Urothelium cell line (cell line): ENCODE measurements at regions not wholly inside any gene's neighbourhood (a gene's known extent, or its start where the extent isn't known, plus 50 kb on each side); places are given as distances from the start of the nearest gene placed in this dataset.
"Not testable (repeated sequence)": the region's sequence is repeated elsewhere in the genome, so short reads cannot be mapped to it uniquely, and the experiment has no call there.

Source experiments
- DNase-seq: peaks from one replicate; pipeline ENCODE4 v3.0.0; 2011; ENCODE audit warnings: low spot score, mixed read lengths
- FAIRE-seq: peaks from 2 replicates; lab custom pipeline; 2011; peaks lifted over from hg19 to GRCh38; lab: Jason Lieb, UNC

DNA sequence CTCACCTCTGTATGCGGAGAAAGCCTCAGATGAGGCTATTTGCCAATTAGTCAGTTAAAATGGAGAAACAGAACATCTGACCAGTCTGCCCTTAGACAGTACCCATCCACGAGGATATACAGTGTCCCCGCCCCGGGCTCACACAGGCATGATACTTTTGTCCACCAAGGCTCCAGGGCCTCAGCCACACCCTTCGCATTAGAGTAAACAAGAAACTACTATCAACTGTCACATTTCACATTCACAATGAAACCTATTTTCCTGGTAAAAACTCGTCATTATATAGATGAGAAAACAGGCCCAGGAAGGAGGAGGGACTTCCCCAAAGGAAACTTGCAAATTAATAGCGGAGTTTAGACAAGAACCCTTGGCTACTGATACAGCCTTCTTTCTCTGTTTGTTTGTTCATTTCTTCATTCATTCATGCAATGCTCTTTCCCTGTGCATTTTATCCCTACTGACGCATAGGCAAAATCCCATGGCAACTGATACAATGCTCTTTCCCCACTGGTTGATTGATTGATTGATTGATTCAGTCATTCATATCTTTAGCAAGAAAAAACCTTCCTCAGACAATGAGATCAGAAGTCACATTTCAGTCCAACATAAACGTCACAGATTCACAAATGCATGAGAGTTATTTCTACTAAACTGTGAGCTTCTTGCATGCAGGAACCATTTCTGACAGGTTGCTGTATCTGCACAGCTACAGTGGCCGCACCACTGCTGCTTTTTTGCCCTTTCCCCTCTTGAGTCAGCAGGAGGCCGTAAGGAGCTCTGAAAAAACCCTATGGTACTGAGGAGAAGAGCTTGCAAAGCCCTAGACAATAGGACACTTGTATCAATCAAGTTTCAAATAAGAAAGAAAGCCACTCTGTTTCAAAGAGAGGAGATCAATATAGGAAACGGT is 777.1 kb downstream of the RNF144A start:
- no peak for DNase-seq
- FAIRE-seq, result no peak

DNA sequence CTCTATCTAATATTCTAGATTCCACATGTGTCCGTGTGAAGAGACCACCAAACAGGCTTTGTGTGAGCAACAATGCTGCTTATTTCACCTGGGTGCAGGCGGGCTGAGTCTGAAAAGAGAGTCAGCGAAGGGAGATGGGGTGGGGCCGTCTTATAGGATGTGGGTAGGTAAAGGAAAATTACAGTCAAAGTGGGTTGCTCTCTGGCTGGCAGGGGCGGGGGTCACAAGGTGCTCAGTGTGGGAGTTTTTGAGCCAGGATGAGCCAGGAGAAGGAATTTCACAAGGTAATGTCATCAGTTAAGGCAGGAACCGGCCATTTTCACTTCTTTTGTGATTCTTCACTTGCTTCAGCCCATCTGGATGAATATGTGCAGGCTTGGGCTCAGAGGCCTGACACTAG is 779.3 kb downstream of the RNF144A start:
- DNase-seq, result not testable (repeated sequence)

DNA sequence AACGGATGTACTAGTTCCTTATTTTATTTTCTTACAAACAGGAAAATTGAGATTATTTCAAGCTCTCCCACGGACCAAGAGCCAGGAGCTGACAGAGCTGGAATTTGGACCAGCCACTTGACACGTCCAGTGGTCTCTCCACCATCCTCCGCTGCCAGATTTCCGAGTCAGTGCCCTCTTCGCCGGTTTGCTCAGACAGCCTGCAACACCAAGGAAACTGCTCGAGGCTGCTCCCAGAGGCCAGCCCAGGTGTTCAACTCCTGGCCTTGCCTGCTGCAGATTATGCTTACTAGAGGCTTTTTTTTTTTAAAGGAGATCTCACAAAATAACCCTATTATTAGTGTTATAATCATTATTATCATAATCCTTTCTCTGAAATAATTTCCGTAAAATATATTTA is 779.8 kb downstream of the RNF144A start:
- FAIRE-seq, result no peak
- no peak for DNase-seq

More for the DNA sequence above, 779.3 kb downstream of the RNF144A start:
- not testable (repeated sequence) for FAIRE-seq

DNA sequence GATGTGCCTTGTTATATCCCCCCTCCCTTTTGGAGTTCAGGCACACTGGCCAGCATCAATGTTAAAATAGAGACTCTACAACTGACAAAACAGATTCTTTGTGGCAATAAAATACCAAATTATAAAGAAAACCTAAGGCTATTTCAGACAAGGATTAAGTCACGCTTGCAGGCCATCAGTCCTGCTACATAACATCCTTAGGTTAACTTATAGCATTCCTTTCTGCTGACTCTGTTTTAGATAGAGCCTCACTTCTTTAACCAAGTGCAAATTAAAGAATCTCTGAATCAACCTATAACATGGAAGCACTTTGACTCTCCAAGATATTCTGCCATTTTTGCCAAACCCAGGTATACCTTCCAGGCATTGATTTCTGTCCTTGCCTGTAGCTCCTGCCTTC is 784.6 kb downstream of the RNF144A start:
- FAIRE-seq (no peak), DNase-seq (no peak)

DNA sequence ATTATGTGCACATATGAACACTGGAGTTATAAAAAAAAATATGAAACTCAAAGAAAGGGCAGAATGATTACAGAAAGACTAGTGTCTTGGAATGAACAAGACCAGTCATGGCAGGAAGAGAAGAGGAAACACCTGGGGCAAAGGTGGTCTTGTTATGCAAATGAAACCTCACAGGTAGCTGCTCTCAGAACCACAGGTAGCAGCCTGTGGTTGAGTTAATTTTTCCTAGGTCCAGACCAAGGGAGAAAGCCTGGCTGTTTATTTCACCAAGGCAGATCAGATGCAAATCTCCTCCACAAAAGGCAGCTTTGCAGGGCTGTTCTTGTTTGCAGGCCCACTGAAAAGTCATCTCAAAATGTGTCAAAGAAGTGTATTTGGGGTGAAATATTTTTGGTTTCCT is 785.8 kb downstream of the RNF144A start:
- FAIRE-seq (no peak), DNase-seq (no peak)

DNA sequence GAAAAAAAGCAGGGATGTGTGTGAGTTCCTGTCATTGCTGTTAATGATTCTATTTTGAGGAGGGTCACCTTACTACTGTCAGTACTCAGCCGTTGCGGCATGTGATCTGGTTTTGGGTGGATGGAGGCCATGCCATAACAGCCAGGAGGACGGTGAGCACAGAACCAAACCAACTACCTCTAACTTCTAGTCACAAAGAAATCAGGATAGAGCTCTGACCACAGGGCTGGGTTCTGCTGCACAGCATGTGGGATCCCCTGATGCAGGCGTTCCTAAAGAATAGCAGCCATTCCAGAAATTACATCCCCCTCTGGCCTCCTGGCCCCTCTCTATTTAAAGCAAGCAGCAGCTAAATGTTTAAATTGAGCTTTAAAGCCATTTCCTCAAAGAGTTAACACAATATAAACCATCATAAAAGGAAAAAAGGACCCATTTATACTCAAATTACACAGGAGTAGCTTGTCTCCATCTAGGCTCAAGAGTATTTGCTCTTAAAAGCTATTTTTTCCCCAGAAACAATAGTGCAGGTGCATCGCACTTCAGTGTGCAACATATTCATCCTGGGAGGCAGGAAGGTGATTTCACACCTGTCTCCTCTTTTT is 786.4 kb downstream of the RNF144A start:
- FAIRE-seq (no peak), DNase-seq (no peak)

DNA sequence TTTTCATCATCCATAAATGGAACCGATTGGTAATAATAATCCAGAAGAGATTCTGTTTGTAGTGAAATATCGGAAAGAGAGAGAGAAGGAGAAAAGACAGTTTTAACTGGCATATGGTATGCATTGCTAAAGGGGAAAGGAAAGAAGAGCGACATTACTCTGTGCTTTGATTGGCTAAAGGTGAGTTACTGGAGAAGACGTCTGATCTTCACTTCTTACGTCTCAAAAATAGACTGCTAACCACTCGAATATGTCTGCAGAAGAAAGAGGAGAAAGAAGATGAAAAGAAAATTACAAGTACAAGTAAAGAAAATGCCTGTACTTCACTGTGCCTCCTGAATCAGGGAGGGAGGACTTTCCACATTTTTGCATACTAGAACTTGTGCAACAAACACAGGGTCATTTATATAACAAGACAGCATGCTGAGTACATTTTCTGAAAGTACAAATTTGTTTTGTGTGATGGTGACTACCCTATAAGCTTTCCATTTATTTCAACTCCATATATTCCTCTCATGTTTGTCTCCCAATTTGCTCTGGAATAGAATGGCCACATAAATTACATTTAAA is 787.2 kb downstream of the RNF144A start:
- no peak for DNase-seq
- no peak for FAIRE-seq

DNA sequence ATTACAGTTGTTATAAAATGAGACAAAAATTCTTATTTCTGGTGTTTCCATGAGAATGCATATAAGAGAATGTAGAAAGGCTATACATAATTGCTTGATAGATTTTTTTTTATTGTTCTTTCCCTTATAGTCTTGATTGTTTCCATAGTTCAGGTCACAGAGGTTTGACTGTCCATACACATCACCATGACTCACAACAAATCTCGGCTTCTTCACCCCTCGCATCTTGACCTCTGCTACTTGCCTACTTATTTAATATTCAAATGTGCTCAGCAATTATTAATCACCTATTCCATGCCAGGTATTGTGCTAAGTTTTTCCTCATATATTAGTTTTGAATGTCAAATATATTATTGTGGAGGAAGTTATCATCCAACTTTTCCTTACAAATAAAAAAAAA is 789.6 kb downstream of the RNF144A start:
- FAIRE-seq (no peak), DNase-seq (no peak)

DNA sequence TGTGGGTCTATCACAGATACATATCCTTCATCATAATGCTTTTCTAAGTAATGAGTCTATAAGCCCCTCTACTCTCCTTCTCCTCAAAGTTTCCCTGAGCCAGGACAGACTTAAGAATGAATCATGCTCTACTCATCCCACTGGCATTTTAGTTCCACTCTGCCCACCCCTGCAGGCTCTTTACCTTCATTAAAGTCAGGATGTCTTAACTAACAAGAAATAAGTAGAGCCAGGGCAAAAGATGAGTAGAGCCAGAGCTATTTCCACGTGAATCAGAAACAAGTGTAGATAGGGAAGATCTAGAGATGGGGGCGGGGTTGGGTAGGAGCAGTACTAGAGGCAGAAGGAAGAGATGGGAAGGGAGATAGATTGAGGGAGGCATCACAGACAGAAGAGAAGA is 790.5 kb downstream of the RNF144A start:
- FAIRE-seq, result no peak
- DNase-seq, result peak; percentile 39

DNA sequence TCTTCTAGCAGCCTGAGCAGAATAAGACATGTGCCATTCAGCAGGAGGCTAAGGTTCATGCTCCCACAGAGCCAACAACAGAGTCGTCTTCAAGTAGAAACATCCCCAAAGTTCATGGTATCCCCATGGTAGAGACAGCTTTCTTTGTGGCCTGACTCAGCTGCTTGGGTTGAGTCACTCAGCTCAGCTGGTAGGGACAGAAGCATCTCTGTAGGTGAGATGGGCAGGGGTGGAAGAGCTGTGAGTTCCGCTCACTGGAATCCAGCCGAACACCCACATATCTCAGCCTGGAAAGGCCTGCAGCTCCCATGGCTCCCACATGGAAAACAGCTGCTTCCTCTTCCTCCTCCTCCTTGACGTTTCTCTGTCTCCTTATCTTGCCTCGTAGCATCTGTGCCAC is 792.7 kb downstream of the RNF144A start:
- FAIRE-seq, result no peak

DNA sequence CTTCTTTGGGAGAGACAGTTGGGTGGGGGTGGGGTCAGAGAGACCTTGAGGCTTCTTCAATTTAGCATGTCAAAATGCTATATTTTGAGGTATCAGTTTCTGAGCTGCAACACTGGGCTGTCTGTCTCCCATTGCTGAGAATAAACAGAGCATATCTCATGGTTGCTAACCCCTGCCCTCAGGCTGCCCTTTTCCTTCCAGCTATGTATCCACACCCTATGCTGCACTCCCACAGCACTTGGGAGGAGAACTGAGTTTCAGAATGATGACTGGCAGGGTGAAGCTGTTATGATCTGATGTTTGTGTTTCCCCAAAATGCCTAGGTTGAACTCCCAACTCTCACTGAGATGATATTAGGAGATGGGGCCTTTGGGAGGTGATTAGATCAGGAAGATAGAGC is 794.0 kb downstream of the RNF144A start:
- FAIRE-seq (no peak), DNase-seq (no peak)

More for the DNA sequence above, 792.7 kb downstream of the RNF144A start:
- DNase-seq, result peak; percentile 58

DNA sequence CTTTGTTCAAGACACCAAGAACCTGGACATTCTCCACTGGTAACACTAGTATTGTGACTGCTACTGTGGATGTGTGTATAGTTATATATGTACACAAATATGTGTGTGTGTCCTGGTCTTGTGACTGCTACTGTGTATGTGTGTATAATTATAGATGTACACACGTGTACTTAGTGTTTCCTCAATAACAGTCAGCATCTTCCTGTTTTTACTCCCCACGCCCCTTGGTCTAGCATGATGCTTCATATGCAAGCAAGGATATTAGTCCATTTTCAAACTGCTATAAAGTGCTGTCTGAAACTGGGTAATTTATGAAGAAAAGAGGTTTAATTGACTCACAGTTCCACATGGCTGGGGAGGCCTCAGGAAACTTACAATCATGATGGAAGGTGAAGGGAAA is 802.7 kb downstream of the RNF144A start:
- DNase-seq (no peak), FAIRE-seq (no peak)

DNA sequence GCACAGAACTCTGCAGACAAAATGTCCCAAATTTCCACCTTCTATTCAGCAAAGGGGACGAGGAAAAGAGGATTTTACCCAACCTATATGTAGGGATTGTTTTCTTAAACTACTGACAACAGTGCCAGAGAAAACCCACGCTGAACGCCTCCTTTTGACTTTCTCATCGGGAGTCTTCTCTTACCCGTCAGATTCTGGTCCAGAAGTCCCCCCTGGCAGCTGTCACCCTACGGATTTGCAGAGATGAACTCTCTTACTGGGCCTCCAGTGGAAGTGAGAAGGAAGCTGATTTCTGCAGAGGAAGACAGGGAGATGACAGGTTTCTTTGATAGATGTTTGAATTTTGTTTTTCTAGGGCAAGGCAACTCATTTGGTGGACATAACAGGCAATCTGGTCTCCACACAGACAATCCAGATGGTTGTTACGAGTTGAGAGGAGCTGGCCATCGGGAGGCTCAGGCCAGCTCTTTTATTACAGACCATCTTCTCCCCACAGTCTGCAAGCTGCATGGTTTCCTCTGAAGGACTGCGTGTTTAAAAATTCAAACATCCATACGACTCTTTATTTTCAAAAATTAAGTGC is 804.3 kb downstream of the RNF144A start:
- FAIRE-seq (no peak), DNase-seq (no peak)

DNA sequence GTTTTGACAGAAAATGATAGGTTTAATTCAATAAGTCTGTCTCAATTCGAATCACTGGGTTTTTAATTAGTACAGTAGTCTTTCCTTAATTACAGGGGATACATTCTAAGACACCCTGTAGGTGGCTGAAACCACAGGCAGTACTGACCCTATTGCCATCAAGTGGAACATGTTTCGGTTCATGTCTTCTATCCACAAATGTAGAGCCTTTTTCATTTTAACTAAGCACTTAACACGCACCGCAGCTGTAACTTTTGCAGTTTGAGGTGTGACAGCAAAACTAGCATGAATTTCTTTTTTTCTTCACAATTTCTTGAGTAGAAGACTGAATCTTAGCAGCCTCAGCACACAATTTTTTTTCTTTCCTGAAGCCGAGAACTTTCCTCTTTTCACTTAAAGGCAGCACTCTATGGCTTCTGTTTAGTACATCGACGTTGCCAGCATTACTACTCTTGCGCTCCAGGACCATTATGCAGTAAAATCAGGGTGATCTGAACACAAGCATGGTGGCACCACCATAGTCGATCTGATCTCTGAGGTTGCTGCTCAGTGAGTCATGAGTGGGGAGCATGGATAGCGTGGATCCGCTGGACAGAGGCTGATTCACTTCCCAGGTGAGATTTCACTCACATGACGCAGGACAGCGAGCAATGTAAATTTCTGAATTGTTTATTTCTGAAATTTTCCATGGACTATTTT is 805.1 kb downstream of the RNF144A start:
- FAIRE-seq (no peak), DNase-seq (no peak)

DNA sequence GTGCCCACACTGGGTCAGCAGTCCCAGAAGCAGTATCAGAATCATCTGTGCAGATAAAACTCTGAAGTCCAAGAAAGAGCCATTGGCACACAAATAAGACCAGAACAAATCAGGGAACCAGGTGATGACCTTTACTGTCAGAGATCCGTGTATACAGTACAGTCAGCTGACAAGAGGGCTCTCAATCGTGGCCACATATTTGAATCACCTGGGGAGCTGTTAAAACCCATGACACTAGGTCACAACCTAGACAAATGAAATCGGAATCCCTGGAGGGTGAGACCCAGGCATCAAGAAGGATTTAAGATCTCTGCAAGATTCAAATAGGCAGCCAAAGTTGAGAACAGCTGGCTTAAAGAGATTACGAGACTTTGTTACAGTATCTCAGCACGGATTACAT is 807.1 kb downstream of the RNF144A start:
- FAIRE-seq (no peak), DNase-seq (no peak)

DNA sequence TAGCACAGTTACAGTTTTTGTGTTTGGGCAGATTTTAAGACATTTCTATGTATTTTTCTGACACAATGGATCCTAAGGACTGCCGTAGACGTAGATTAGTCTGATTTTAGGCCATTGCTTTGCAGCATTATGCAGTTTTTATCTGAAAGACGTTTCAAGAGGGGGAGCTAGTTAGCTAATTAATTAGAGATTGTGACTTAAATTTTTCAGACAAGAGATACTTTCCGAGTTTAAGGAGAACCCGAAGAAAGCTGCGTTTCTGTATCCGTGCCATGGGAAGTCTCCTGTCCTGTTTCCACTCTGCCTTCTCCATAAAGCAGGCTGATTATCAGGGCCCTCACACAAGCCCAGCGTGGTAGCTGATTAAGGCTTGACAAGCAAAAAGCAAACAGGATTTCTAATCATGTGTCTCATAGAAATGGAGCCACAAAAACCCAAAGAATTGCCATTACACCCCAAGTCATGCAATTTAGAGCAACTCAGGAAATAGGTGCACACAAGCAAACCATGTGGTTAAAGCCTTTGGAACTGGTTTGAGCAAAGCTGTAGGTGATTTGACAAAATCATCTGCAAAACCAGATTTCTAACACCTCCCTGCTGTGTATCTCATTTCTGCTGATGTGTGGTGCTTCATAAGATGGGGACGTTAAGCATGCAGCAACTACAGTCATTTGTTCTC is 808.1 kb downstream of the RNF144A start:
- no peak for DNase-seq
- no peak for FAIRE-seq

DNA sequence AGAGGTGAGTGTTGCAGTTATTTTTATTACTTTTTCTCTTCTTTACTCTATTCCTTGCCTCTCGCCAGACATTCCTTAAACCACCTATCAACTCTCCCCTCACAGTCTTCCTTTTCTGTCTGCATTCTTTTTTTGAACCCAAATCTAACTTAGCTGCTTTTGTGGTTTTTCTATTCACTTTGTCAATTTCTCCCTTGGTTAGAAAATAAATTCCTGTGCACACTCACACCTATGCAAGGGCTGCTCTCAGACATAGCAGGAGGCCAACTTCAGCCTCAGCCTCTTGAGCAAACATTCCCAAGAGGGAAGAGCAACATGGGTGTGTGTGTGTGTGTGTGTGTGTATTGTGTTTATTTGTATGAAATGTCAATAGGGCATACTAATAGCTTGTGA is 808.6 kb downstream of the RNF144A start:
- DNase-seq (no peak), FAIRE-seq (no peak)

DNA sequence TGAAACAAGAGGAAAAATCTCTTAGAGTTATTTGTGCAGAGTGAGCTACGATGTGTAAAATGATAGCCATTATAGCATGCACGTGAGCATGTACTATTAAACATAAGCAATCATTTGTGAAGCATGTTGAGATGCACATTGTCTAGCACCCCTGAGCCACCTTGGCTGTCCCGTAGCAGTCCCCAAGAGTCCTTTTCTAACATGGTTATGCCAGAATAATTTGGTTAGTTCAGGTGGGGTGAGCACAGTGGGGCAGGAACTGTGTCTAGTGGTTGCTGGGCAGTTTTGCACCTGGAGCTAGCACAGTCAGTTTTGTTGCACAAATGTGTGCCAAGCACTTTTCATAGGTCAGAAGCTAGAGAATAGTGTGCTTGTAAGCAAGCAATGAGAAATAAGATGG is 809.8 kb downstream of the RNF144A start:
- FAIRE-seq, result no peak
- no peak for DNase-seq

DNA sequence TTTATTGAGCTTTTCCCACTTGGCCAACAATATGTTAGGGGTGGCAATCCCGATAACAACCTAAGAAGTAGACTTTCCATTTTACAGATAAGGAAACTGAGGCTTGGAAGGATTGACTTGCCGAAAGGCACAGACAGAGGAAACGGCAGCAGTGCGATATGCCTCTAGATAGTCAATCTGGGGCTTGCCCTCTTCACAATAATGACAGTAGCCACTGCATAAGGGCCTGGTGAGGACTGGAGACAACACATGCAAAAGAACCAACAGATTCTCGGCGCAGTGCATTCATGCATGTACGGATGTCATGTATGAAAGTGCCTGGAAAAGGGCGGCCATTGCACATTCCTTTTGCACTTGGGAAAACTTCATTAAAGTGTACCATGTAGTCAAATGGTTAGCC is 811.2 kb downstream of the RNF144A start:
- FAIRE-seq, result no peak
- no peak for DNase-seq

DNA sequence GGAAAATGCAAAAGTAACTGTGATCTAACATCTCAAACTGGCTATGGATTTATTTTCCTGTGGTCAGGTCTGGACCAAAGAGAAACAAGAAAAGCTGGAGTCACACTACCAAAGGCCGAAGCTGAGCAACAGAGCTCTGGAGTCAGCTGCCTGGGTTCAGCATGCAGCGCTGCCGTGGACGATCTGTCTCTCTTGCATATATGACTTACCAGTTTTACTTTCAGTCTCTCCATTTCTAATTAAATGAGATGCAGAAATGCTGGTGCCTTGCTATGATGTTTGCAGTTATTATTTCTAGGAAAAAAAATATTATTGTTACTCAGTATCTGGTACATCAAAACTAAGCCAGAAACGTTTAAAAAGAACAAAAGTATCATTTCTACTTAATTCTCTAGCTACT is 813.2 kb downstream of the RNF144A start:
- FAIRE-seq (no peak), DNase-seq (no peak)

DNA sequence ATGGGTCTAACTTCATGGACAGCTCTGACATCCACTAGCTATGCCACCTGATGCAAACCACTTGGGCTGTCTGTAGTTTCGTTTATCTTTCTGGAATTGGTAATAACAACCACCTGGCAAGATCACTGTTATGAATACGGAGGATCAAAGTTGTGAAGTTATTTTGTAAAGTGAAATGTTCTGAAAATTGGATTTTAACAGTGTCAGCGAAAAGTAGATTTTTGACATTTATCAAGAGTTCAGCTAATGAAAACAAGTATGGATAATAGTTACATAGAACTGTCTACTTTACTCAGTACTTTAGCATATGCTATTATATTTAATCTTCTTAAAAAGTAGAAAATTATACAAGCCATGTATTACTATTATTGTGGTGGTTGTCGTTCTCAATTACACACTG is 813.8 kb downstream of the RNF144A start:
- DNase-seq (no peak), FAIRE-seq (no peak)
